ENCODE measurements at regions not wholly inside any gene's neighbourhood (a gene's known extent, or its start where the extent isn't known, plus 50 kb on each side); places are given as distances from the start of the nearest gene placed in this dataset.

DNA sequence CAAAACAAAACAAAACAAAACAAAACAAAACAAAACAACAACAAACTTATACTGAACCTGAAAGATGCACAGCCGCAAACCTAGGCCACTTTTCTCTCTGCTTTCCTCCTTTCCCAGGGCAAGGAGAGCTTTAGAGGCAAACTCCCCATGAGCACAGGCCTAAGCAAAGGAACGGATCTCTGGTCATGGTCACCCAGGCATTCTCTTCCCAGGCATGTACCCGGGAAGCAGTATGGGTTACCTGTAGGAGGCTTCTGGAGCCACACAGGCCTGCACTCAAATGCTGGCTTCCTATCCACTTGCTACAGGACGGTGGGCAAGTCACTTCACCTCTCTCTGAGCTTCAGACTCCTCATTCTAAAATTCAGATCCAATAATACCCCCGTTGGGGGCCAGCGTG lies 171.8 kb downstream of the SMAD6 start:
- TF ChIP-seq SP1 (IDR thresholded peaks at IDR 0.05) = no peak
- no peak for TF ChIP-seq FOXM1 (IDR thresholded peaks at IDR 0.05; ENCODE audit: borderline replicate concordance)
- no peak for TF ChIP-seq ZNF384 (IDR thresholded peaks at IDR 0.05)
- no peak for TF ChIP-seq ARNT (IDR thresholded peaks at IDR 0.05)
- no peak for TF ChIP-seq TARDBP (IDR thresholded peaks at IDR 0.05)
- TF ChIP-seq FOXA1 (IDR thresholded peaks at IDR 0.05) = no peak
- no peak for TF ChIP-seq SUZ12 (IDR thresholded peaks at IDR 0.05)
- no peak for TF ChIP-seq BHLHE40 (IDR thresholded peaks at IDR 0.05; ENCODE audit: borderline replicate concordance)
- TF ChIP-seq, protein P1, sequence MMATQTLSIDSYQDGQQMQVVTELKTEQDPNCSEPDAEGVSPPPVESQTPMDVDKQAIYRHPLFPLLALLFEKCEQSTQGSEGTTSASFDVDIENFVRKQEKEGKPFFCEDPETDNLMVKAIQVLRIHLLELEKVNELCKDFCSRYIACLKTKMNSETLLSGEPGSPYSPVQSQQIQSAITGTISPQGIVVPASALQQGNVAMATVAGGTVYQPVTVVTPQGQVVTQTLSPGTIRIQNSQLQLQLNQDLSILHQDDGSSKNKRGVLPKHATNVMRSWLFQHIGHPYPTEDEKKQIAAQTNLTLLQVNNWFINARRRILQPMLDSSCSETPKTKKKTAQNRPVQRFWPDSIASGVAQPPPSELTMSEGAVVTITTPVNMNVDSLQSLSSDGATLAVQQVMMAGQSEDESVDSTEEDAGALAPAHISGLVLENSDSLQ (IDR thresholded peaks at IDR 0.05) = no peak
- no peak for TF ChIP-seq NFRKB (IDR thresholded peaks at IDR 0.05)
- no peak for TF ChIP-seq ELF4 (IDR thresholded peaks at IDR 0.05)
- TF ChIP-seq LEF1 (IDR thresholded peaks at IDR 0.05; ENCODE audit: borderline replicate concordance) = no peak
- TF ChIP-seq HDGF (IDR thresholded peaks at IDR 0.05; ENCODE audit: borderline replicate concordance) = no peak
